Ishikawa (cell line): ENCODE measurements at regions not wholly inside any gene's neighbourhood (a gene's known extent, or its start where the extent isn't known, plus 50 kb on each side); places are given as distances from the start of the nearest gene placed in this dataset.

Source experiments
- CREB1 ChIP-seq: IDR thresholded peaks from 2 replicates; pipeline ENCODE4 v1.6.1; 2012; ENCODE audit warnings: low read depth
- EP300 ChIP-seq: IDR thresholded peaks from 2 replicates; pipeline ENCODE4 v1.6.1; 2012; ENCODE audit warnings: borderline replicate concordance
- TAF1 ChIP-seq: IDR thresholded peaks from 2 replicates; pipeline ENCODE4 v1.6.1; 2012; ENCODE audit warnings: low read depth, mild to moderate bottlenecking

DNA sequence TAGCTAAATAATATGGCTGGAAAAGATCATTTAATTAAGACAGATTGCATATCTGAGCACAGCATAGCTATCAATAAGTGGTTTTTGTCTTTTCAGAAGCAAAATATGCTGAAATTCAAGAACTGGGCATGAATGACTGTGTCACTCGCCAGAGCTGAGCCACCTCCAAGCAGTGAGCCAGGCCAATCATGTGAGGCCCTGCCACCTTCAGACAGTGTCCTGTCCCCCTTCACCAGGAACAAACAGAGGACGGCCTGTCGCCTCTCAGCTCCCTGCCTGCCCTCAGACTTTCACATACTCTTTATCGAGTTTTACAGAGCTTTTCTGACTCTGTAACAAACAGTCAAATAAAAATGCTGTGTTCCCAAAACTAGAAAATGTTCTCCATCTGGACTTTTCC, 171.0 kb upstream of the TSC22D1 start:
- TF ChIP-seq EP300 (no peak), TAF1 (no peak), CREB1 (no peak)
